ENCODE measurements at regions not wholly inside any gene's neighbourhood (a gene's known extent, or its start where the extent isn't known, plus 50 kb on each side); places are given as distances from the start of the nearest gene placed in this dataset.
"Not testable (repeated sequence)": the region's sequence is repeated elsewhere in the genome, so short reads cannot be mapped to it uniquely, and the experiment has no call there.

DNA sequence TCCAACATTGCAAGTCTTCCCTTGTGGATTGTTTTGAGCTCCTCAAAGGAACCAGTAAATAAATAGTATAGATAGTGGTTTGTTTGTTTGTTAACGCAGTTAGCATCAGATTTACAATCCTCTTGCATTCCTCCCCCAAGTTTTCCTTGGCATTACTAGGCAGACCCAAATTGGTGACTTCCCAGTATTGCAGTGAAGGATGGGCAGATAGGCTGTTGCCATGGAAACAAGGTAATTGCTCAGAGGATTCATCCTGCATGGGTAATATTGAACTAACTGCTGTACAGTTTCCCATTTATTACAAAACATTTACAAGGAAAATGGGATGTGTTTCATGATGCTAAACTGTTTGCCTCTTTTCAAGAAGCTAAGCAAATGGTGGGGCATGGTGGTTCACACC lies 477.2 kb downstream of the EPM2A start:
- no peak for DNase-seq

- no peak for DNase-seq
Observed at GRCh38 chr6:145260484-145261175, 474.7 kb downstream of the EPM2A start.

DNA sequence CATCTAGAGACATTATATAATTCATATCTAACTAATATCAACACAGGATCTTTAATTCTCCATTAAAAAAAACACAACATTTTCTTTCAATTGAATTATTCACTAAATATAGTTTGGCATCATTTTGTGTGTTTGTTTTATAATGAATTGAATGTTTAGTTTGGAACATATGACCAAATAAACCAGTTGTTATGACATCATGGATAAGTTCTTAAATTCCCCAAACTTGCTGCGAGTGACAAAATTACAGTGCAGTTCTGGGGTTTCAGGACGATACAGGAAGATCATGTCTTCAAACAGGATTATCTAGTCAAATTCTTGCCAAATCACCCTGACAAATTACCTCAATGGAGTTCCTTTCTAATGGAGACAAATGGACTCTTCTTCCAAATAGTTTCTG lies 473.6 kb downstream of the EPM2A start:
- DNase-seq, result no peak

GRCh38 chr6:145262771-145263170 lies 472.5 kb downstream of the EPM2A start:
- no peak for DNase-seq

DNA sequence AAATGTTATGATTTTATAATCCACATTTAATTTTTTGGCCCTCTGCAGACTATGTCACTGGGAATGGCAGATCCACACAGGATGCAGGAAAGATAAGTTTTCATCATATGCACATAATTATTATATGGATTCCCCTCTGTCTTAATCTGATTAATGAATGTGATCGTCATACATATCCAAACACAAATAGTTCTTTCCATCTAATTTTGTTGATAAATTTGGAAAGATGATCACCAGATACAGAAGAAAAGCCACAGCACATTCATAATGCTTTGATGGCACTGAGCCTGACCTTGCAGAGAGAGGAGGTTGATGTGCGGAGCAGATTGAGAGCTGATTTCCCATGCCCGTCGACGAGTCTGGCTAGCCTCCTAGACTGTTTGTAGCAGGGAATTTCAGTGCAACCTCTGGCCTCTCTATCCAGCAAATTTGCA lies 471.5 kb downstream of the EPM2A start:
- DNase-seq, result no peak

DNA sequence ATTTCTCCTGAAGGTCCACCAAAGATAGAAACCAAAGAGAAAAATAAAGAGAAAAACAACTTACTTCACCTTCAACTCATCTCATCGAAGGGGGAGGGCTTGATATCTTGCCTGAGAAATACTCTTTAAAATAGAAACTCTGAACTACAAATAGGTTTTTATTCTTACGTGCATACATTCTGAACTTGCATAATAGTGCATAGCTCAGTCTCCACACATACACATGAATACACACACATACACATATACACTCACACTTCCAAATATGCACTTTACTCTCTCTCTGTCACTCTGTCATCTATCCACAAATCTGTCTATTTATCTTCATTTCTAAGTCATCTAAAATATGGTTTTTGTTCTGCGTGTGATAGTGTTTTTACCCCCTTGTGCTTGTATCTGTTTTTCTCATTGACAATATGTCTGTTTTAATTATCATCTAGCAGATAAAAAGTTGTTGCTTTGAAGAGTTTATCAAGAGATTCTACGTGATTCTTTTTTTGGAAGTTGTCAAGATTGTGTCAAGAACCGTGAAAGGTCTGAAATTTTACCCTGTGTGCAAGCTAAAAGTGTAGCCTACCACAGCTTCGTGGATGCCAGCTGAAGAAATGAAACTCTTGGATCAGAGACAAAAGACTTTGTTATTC lies 468.8 kb downstream of the EPM2A start:
- no peak for DNase-seq

- no peak for DNase-seq
Observed at GRCh38 chr6:145267076-145267867, 468.0 kb downstream of the EPM2A start.

- no peak for DNase-seq
Observed at GRCh38 chr6:145270464-145270863, 464.9 kb downstream of the EPM2A start.

- DNase-seq, result no peak
Observed at GRCh38 chr6:145271040-145271439, 464.3 kb downstream of the EPM2A start.

GRCh38 chr6:145271577-145271976 lies 463.7 kb downstream of the EPM2A start:
- DNase-seq, result no peak

DNA sequence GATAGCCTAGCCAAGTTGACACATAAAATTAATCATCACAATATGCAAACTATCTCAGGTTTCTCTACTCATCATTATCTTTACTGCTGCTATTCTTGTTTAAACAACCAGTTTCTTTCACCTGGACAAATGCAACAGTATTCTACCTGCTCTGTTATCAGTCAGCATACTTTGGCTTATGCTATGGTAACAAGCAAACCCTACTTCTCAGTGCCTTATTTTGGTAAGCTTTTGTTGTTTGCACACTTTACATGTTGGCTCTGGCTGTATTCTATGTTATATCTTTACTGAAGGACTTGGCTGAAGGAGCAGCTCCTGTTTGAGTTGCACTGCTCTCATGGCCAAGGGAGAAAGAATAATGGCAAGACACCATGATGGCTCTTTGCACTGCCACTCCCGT lies 463.1 kb downstream of the EPM2A start:
- DNase-seq, result no peak

DNA sequence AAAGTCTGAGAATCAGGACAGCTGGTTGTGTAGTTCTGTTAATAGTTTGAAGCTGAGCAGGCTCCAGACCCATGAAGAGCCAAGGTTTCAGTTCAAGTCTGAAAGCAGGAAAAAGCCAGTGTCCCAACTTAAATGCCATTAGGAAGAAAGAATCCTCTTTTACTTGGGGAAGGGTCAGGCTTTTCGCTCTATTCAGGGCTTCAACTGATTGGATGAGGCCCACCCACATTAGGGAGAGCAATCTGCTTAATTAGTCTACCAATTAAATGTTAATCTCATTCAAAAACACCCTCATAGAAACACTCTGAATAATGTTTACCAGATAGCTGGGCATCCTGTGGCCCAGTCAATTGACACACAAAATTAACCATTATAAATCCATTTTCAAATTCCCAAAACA lies 462.2 kb downstream of the EPM2A start:
- DNase-seq, result no peak

- no peak for DNase-seq
Observed at GRCh38 chr6:145274083-145274482, 461.2 kb downstream of the EPM2A start.

- no peak for DNase-seq
Observed at GRCh38 chr6:145275019-145275418, 460.3 kb downstream of the EPM2A start.

DNA sequence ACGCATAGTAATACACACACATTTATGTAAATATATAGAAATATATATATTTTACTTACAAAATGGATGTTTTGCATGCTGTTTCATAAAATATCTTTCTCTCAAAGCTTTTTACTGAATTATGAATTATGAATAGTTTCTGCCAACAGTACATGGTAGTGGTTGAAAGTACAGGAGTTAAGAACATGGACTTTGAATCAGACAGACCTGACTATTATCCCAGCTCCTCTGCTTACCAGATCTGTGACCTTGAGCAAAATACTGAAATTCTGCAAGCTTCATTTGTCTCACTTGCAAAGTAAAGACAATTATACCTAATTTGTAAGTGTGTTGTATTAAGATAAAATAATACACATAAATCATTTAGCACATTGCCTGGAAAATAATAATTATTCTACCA lies 459.5 kb downstream of the EPM2A start:
- no peak for DNase-seq

GRCh38 chr6:145276756-145277155 lies 458.6 kb downstream of the EPM2A start:
- peak; percentile 39 for DNase-seq

- DNase-seq, result peak; percentile 5
Observed at GRCh38 chr6:145277358-145278086, 457.8 kb downstream of the EPM2A start.

DNA sequence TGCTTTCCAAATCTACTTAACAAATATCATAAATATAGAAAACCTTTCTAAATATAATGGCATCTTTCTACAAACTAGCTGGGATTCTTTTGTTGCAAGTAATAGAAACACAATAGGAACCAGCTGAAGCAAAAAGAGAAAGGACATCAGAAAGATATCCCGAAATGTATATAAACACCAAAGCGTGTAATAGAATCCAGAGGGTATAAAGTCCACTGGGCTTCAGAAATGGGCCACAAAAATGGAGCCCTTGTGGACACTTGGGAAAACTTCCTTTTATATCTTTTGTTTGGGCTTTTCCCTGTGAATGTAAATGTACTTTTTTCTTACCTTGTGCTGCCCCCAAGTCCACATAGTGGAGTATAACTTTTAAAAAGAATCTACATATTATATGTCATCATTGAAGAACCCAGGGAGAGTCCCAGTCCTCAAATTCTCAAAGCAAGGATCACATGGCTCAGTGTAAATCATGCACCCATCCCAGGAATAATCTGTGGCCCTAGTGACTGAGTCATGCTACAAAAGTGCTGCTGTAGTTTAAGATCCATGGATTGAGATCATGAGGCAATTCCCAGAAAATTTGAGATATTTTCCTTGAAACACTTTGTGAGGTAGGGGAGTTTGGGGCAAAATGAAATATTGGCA lies 457.0 kb downstream of the EPM2A start:
- DNase-seq, result peak; percentile 52

- DNase-seq, result no peak
Observed at GRCh38 chr6:145279551-145279950, 455.8 kb downstream of the EPM2A start.

GRCh38 chr6:145279993-145280392 lies 455.3 kb downstream of the EPM2A start:
- no peak for DNase-seq

DNA sequence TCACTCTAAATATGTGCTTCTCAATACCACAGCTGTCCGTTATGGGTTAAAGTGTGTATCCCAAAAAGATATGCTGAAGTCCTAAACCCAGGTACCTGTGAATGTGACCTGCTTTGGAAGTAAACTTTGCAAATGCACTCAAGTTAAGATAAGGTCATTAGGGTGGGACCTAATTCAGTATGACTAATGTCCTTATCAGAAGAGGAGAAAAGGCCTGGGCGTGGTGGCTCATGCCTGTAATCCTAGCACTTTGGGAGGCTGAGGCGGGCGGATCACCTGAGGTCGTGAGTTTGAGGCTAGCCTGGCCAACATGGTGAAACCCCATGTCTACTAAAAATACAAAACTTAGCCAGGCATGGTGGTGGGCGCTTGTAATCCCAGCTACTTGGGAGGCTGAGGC lies 452.1 kb downstream of the EPM2A start:
- not testable (repeated sequence) for DNase-seq

GRCh38 chr6:145283856-145284255 lies 451.5 kb downstream of the EPM2A start:
- no peak for DNase-seq
